Ectodermal cell (in vitro differentiated cells): ENCODE measurements at regions not wholly inside any gene's neighbourhood (a gene's known extent, or its start where the extent isn't known, plus 50 kb on each side); places are given as distances from the start of the nearest gene placed in this dataset.

Source experiments
- H3K27ac ChIP-seq: 2 replicates; pipeline ENCODE4 v1.7.0; 2013; ENCODE audit warnings: mild to moderate bottlenecking, low read depth, low read length; ENCODE audit not compliant: insufficient read depth, poor library complexity, severe bottlenecking
- H3K27me3 ChIP-seq: 2 replicates; pipeline ENCODE4 v1.7.0; 2013; ENCODE audit warnings: mild to moderate bottlenecking, low read length; ENCODE audit not compliant: insufficient read depth, control insufficient read depth, poor library complexity, severe bottlenecking
- H3K36me3 ChIP-seq: one replicate; pipeline ENCODE4 v1.7.0; 2013; ENCODE audit warnings: low read length; ENCODE audit not compliant: control insufficient read depth, insufficient read depth
- H3K4me1 ChIP-seq: one replicate; pipeline ENCODE4 v1.7.0; 2013; ENCODE audit warnings: low read length; ENCODE audit not compliant: control insufficient read depth, insufficient read depth
- H3K4me3 ChIP-seq: 2 replicates; pipeline ENCODE4 v1.7.0; 2013; ENCODE audit warnings: low read depth, low read length, control low read depth; ENCODE audit not compliant: insufficient read depth
- H3K9me3 ChIP-seq: 2 replicates; pipeline ENCODE4 v1.7.0; 2013; ENCODE audit warnings: mild to moderate bottlenecking, low read length, moderate library complexity; ENCODE audit not compliant: control insufficient read depth
- WGBS, 2 experiments: methylation state at CpG; one replicate each; pipeline ENCODE4 v1.1.7; 2013; ENCODE audit warnings: missing lambda C conversion rate in 2 of 2; 5-methylcytosine and 5-hydroxymethylcytosine counted together

DNA sequence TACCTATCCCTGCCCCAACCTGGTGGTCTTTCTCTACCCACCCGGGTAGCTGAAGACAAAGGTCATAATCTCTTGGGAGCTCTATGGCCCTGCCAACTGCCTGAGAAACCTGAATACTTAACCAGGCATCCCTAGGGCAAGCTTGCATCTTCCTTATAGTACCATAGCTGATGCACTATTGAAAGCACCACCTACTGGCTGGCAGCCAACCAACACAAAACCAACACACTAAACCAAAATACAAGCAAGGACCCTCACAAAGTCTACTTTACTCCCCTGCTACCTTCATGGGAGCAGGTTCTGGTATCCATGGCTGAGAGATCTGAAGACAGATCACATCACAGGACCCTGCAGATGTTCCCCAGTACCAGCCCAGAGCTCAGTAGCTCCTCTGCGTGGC lies 171.8 kb upstream of the TAS2R1 start:
- Histone ChIP-seq H3K27me3 (no peaks in the 10 kb centered on the region), H3K9me3 (no peaks in the 10 kb centered on the region), H3K36me3 (no peaks in the 10 kb centered on the region), H3K27ac (no peak overlapping the region), H3K4me3 (no peak overlapping the region), H3K4me1 (no peaks in the 10 kb centered on the region)
- 88 to 91% methylated on average over 2 of the region's 2 CpGs for WGBS, 2 experiments

DNA sequence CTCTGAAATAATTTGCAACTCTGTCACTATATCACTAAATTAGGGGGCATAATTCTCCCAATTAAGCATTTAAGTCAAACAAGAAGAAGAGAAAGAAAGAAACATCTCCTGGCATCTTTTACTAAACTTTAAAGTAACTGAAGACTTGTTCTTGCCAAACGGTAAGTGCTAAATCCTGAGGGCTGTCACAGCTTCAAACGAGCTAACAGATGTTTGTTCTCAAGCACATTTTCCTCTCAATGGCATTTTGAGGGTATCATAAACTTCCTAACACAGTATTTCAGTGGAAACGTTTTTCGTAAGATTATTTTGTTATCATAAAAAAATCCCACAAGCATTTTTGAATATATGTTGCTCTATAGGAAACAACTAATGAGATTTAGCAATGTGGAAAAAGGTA lies 169.5 kb upstream of the TAS2R1 start:
- Histone ChIP-seq H3K4me3 (no peak overlapping the region), H3K4me1 (no peaks in the 10 kb centered on the region), H3K27me3 (no peaks in the 10 kb centered on the region), H3K9me3 (no peaks in the 10 kb centered on the region), H3K36me3 (no peaks in the 10 kb centered on the region), H3K27ac (no peak overlapping the region)
- 84 to 89% methylated on average over 2 of the region's 4 CpGs for WGBS, 2 experiments

DNA sequence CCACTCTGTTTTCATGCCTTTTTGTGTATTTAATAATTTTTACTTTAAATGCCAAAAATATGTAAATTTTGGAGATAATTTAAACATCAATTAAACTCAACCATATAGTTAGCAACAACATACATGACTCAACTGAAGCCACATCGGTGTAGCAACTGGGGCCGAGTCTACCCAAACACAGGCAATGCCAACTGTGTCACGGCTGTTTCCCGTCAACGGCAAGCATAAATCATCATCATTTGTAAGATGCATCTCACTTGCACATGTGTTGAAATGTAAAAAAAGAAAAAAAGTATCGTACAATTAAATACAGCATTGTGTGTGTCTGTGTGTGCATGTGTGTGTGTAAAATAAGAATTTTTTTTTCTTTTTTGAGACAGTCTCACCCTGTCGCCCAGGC lies 160.1 kb upstream of the TAS2R1 start:
- Histone ChIP-seq H3K4me1 (no peaks in the 10 kb centered on the region), H3K27me3 (no peaks in the 10 kb centered on the region), H3K36me3 (no peaks in the 10 kb centered on the region), H3K9me3 (no peaks in the 10 kb centered on the region), H3K27ac (no peak overlapping the region), H3K4me3 (no peak overlapping the region)
- 99% methylated on average over 6 to 7 of the region's 7 CpGs for WGBS, 2 experiments

DNA sequence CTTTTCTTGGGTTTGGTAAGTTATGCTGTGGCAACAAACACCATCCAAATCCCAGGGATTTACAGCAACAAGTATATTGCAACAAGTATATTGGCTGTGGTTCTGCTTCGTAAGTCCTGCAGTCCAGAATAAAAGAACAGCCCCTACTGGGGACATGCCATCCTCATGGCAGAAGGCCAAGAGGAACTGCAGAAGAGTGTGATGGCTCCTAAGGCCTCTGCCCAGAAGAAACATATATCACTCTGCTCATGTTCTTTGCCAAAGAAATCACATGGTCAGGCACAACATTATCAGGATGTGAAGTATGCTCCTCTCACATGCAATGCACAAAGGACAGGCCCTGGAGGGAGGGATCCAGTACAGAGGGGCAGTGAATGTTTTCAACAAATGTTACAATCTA lies 159.6 kb upstream of the TAS2R1 start:
- no peaks in the 10 kb centered on the region for H3K9me3 ChIP-seq
- H3K36me3 ChIP-seq: no peaks in the 10 kb centered on the region
- 87 to 93% methylated on average over 1 of the region's 1 CpG for WGBS, 2 experiments
- H3K27me3 ChIP-seq: no peaks in the 10 kb centered on the region
- H3K4me3 ChIP-seq: no peak overlapping the region
- H3K27ac ChIP-seq: no peak overlapping the region
- H3K4me1 ChIP-seq: no peaks in the 10 kb centered on the region

DNA sequence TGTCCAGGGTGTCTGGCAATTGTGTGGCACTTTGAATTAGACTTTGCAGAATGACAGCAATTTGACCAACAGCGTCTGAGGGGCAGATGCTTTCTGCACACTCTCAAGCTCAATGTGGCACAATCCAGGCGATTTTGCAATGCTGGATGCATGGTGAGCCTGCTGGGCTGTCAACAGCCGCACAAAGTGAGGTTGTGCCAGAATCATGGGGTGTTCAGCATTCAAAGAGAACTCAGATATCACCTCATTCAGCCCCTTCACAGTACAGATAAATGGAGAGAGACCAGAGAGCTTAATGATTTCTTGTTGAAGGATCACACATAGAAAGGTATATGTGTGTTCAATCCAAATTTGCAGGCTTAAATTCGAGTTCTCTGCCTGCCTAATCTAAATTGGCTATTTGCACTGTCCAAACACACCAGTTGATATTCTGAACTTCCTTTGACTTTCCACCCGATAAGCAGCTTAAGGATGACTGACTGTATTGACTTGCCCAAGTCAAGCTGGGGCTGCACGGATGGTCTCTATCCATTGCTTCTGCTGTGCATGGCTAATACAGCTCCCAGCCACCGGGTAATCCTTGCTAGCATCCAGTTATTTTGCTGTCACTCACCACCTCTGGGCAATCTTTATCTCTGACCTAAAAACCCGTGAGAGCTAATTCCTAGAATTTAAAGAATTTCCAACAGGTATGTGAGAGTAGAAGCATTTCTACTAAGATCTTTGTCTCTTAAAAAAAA lies 157.9 kb upstream of the TAS2R1 start:
- no peak overlapping the region for H3K4me3 ChIP-seq
- no peaks in the 10 kb centered on the region for H3K4me1 ChIP-seq
- H3K9me3 ChIP-seq: no peaks in the 10 kb centered on the region
- 90% methylated on average over 7 to 8 of the region's 8 CpGs for WGBS, 2 experiments
- H3K36me3 ChIP-seq: no peaks in the 10 kb centered on the region
- H3K27me3 ChIP-seq: no peaks in the 10 kb centered on the region
- H3K27ac ChIP-seq: no peak overlapping the region

DNA sequence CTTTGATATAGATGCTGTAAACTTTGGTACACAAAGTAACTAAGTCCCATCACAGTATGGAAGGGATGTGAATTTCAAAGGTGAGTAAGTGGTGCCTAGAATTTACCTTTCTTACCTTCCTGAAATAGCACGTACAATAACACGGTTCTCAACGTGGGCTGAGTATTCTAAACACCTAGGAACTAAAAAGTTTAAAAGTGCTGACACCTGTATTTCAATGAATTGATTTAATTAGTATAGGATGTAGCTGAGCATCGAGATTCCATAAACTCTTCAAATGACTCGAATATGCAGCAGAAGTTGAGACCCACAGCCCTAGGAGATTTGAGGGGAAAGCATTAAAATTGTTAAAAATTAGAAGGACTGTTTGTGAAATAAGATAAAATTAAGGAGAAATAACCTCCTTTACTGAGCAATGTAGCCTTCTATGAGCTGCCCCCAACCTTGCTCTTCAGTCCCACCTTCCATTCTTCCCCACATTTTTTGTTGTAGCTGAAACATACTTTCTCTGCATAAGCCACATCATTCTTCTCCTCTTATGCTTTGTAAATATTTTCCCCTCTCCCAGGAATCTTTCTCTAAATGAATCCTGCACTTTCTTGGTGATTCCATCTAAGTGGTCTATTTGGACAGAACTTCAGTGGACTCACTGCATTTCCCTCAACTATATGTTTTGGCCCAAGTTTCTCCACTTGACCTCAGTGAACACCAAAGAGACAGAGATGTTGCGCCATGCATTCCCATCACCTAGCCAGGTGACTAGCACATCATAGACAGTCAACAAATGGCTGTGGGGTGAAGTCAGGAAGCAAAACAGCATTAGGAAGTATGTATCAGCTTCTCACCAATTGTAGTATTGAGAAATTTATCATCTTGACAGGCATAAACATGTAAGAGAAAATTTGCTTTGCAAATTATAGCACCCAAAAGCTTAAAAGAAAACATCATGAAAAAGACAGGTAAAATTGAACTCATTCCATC lies 156.5 kb upstream of the TAS2R1 start:
- no peak overlapping the region for H3K4me3 ChIP-seq
- no peaks in the 10 kb centered on the region for H3K4me1 ChIP-seq
- H3K36me3 ChIP-seq: no peaks in the 10 kb centered on the region
- H3K27ac ChIP-seq: no peak overlapping the region
- 97 to 99% methylated on average over 6 of the region's 6 CpGs for WGBS, 2 experiments
- no peaks in the 10 kb centered on the region for H3K27me3 ChIP-seq
- no peaks in the 10 kb centered on the region for H3K9me3 ChIP-seq

DNA sequence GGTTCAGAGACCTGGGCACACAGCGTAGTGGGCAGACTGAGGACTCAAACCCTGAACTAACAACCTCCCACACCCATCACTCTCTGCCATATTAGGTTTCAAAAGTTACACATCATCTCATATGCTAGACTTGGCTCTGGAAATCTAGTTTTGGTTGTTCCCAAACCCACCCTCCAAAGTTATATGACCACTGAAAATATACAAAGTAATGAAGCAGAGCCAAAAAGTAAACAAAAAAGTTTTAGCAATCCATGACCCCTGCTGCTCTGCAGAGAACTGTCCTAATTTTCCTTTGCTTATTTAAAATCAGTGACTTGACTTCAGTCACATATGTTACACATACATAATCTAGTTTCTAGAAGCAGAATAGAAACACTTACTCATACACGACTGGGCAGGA lies 155.6 kb upstream of the TAS2R1 start:
- H3K36me3 ChIP-seq: no peaks in the 10 kb centered on the region
- no peak overlapping the region for H3K27ac ChIP-seq
- WGBS, 2 experiments: 90 to 100% methylated on average over 1 to 2 of the region's 2 CpGs
- no peaks in the 10 kb centered on the region for H3K27me3 ChIP-seq
- no peaks in the 10 kb centered on the region for H3K9me3 ChIP-seq
- H3K4me3 ChIP-seq: no peak overlapping the region
- H3K4me1 ChIP-seq: no peaks in the 10 kb centered on the region

DNA sequence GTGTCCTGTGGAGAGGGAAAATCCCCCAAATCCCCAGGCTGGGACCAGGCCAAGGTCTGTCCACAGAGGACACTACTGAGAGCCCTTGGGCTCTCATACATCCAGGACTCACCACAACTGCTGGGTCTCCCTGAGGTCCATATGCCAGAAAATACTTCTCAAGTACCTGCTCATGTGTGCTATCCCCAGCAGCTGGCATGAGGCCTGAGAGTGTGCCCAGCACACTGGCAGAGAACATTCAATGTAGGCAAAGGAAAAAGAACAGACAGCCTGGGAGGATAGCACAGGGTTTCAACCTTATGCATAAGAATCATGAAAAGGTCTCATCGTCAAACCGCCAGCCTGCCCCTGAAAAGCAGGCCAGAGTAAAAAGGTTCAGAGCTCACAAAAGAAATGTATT lies 154.1 kb upstream of the TAS2R1 start:
- 92 to 93% methylated on average over 2 of the region's 2 CpGs for WGBS, 2 experiments
- Histone ChIP-seq H3K9me3 (no peaks in the 10 kb centered on the region), H3K27me3 (no peaks in the 10 kb centered on the region), H3K4me3 (no peak overlapping the region), H3K27ac (no peak overlapping the region), H3K4me1 (no peaks in the 10 kb centered on the region), H3K36me3 (no peaks in the 10 kb centered on the region)

DNA sequence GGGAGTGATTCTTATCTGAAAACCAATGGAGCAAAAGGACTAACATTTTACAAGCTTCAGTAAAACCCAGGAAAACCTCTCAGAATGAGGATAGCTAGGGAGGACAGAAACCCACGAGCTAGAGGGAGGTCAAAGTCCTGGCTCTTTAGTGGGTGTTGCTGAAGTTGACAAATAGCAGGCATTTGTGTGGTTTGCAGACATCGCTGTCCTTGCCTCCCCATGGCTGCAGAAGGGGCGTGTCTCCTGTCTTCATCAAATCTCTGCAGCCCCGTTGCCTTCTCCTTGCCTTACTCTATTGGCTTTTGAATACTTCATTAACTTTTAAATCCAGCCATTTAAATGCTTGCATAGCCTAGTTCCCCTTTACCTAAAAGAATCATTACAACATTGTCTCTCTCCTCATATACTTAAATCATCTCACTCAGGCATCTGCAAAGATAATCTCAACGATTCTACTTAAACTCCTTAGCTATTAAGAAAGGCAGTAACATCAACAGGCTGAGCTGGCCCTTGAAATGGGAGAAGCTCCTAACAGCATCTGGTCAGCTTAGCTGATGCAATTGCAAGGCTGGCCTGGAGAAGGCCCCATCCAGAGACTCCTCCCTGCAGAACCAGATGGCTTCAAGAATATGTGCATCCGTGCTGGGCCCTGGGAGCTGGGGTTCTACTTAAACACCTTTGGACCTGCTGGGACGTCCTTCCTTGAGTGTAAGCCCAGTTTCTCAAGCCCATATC lies 152.8 kb upstream of the TAS2R1 start:
- Histone ChIP-seq H3K27ac (no peak overlapping the region), H3K4me3 (no peak overlapping the region), H3K9me3 (no peaks in the 10 kb centered on the region), H3K36me3 (no peaks in the 10 kb centered on the region), H3K27me3 (no peaks in the 10 kb centered on the region), H3K4me1 (no peaks in the 10 kb centered on the region)
- 81 to 82% methylated on average over 7 of the region's 7 CpGs for WGBS, 2 experiments

DNA sequence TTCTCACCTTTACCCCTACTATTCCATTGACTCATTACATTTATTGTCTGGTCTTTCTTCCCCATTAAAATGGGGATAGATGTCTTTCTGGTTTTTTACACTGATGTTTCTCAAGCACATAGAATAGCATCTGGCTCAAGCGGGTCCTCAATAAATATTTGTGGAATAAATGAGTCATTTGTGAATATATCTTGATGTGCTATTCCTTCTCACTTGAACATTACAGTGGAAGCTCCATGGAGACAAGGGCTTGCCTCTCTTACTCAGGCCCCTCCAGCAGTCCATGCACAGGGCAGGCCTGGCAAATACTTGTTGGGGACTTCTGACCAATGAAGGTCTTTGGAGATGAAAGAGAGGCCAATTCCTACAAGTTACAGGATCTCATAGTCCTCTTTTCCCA lies 151.7 kb upstream of the TAS2R1 start:
- Histone ChIP-seq H3K36me3 (no peaks in the 10 kb centered on the region), H3K27me3 (no peaks in the 10 kb centered on the region), H3K4me1 (no peaks in the 10 kb centered on the region), H3K4me3 (no peak overlapping the region), H3K9me3 (no peaks in the 10 kb centered on the region), H3K27ac (no peak overlapping the region)
- WGBS, 2 experiments: 84 to 100% methylated on average over 1 of the region's 1 CpG
